ENCODE measurements at regions not wholly inside any gene's neighbourhood (a gene's known extent, or its start where the extent isn't known, plus 50 kb on each side); places are given as distances from the start of the nearest gene placed in this dataset.
"Not testable (repeated sequence)": the region's sequence is repeated elsewhere in the genome, so short reads cannot be mapped to it uniquely, and the experiment has no call there.

DNA sequence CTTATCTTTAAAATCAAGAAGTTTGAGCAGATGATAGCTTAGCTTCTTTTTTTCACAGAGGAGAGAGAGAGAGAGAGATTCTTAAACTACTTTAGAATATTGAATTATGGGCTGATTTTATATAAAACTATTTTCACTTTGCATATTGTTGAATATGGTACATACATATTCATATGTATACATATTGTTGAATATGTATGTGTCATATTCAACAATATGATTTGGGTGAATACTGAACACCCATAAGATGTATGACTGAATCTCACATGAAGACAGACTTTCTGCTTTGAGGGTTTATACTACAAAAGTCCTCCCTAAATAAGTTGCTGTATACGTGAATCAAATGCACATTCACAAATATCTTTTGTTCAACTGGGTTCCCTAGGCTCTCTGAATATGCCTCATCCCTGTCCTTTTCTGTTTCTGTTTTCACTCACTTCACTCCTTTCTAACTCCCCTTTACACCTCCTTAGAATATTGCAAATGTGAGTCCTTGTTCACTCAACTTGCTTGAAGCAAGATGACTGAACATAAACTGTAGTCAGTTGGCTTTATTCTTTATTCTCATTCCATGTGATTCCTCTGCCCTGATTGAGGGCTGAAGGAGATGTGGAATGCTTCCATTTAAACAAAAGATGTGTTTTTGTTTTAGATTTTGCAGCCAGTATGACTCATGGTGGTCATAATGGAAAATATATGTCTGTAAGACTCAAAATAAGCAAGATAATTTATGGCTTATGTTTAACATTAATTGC lies 225.4 kb upstream of the DAB2 start:
- no peak for DNase-seq (ENCODE audit: low read depth)

DNA sequence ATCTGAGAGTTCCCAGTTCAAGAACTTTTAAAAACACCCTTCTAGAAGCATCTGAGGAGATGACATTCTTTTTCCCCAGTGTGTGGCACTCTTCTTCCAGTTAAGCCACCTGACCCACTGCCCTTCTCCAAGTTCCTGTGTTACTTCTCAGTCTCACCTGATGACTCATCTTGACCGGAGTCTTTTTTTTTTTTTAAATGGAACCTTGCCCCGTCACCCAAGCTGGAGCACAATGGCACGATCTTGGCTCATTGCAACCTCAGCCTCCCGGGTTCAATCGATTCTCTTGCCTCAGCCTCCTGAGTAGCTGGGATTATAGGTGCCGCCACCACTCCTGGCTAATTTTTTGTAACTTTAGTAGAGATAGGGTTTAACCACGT lies 224.1 kb upstream of the DAB2 start:
- DNase-seq (ENCODE audit: low read depth) = no peak

DNA sequence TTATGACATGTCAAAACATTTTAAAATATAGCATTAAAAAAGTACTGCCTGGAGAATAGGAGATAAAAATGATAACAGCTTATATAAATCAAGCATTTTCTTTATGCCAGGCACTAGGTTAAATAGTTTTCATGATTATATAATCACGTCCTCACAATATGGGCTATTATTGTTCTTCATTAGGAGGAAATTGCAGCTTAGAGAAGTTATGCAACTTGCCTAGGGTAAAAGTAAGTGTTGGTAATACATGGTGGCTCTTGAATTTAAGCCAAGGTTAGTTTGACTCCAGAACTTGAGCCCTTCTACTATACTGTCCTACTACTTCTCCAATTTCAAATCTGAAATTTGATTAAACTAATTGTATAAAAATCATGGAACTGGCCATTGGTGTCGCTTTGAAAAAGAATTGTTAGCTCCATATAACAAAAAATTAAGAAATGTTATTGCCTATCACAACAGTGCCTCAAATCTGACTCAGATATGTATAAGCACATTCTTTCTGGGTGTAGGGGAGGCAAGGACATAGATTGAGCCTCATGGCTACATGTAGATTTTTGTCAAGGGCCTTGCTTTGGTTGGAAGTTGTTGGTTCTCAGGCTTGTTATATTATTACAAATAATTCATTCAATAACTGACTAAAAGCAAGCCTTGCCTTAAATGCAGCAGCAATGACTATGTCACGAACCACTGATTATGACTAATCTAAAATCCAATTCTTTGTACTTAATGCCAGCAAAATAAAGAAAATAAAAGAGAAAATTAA lies 223.5 kb upstream of the DAB2 start:
- DNase-seq (ENCODE audit: low read depth) = no peak

DNA sequence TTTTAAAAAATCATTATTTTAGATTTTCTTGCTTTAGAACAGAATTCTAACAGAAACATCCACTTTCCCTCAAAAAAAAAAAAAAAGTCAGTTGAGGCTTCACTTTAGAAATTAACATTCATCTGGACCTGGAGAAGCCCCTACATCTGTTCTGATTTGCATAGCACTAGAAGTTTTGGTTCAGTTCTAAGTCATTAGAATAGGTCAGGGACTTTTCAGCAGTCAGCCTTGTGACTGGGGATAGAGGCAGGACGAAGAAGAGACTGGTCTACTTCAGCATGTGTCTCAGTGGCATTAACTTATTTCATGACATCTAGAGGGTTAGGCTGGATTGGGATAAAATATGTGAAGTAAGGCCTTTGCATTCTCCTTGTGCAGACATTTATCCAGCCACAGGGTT lies 215.8 kb upstream of the DAB2 start:
- DNase-seq (ENCODE audit: low read depth) = no peak

DNA sequence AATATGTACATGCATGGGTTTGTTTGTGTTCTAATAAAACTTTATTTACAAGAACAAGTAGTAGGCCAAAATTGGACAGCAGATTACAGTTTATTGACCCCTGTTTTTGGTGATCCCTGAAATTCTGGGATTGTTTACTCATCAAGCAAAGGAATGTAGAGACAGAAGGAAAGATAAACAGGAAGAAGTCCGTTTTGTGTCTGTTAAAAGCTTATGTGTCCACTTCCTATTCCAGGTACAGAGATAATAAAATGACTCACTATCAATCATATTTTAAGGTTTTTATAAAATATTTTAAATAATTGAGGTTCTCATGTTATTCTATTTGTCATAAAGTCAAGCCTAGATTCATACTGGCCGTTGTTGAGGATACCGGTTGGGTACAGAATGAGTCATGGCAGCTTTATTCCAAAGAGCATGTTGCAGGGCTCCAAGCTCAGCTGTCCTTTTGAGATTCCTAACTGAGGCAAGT lies 214.9 kb upstream of the DAB2 start:
- no peak for DNase-seq (ENCODE audit: low read depth)

DNA sequence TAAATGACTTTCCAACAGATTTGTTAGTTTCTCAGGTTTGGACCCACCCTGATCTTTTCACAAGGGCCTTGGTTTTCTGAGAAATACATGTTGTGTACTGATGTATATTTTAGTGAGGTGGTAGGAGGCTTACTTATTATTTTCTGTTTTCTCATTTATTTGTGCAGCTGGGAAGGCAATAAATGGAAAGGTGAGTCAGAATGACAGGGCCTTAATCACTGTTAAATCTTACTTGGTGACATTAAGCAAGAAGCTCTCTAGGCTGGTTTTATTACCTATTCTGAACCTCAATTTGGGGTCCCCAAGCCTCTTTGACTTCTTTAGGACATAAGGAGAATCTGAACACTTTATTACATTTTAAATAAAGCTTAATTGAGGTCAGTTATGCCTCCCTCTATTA lies 214.0 kb upstream of the DAB2 start:
- no peak for DNase-seq (ENCODE audit: low read depth)

DNA sequence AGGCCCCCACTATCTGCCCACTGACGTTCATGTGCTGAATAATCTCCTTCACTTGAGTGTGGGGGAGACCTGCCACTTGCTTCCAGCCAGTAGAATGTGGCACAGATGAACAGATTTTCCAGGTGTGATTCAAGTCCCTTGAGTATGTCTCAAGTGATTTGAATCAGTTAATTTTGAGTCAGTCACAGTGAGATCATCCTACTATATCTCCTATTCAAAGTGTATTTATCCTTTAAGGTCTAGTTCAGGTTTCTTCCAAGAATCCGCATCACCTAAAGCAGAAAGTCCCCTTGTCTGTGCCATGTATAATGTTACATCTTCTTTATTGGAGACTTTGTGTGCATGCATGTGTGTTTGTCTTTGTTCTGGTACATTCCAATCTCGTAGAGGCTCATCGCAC lies 208.3 kb upstream of the DAB2 start:
- DNase-seq (ENCODE audit: low read depth) = no peak

DNA sequence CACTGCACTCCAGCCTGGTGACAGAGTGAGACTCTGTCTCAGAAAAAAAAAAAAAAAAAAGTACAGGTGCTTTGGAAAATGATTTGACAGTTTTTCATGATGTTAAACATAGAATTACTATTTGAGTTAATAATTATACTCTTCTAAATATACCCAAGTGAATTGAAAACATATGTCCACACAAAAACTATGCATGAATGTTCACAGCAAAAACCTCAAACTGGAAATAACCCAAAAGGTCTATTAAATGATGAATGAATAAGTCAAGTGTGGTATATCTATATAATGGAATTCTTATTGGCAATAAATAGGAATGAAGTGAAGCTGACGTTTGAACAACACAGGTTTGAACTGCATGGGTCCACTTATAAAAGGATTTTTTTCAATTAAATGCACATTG lies 207.2 kb upstream of the DAB2 start:
- no peak for DNase-seq (ENCODE audit: low read depth)

DNA sequence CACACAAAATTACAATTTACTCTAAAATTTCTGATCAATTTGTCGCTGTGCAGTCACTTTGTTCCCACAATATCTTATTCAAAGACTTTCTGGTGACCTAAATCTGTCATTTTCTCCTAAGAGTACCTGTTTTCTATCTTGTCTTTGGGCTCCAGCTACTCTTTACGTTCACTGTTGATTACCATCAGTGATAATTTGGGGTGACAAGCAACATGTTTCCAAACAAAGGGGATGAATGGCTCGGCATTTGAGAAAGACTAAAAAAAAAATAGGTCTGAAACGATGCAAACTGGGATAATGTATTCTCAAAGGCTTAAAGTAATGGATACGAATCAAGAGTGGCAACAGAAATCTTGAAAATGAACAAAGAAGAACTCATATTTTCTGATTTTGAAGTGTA lies 205.2 kb upstream of the DAB2 start:
- no peak for DNase-seq (ENCODE audit: low read depth)

DNA sequence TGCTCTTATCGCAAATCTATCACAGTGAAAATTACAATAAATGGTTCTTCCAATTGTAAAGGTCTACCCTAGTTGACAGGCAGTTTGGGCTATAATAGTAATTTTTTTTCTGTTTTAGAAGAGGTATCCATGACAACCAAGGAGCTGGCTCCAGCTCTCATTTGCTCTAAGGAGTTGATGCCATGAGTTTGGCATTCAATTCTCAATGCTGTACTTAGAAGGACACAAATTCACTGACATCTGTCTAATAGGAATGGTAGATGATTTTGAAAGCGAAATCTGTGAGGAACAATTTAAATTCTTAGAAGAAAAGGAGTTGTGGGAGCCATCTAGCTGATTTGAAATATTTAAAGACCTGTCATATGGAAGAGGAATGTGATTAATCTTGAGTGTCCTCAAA lies 203.6 kb upstream of the DAB2 start:
- no peak for DNase-seq (ENCODE audit: low read depth)

DNA sequence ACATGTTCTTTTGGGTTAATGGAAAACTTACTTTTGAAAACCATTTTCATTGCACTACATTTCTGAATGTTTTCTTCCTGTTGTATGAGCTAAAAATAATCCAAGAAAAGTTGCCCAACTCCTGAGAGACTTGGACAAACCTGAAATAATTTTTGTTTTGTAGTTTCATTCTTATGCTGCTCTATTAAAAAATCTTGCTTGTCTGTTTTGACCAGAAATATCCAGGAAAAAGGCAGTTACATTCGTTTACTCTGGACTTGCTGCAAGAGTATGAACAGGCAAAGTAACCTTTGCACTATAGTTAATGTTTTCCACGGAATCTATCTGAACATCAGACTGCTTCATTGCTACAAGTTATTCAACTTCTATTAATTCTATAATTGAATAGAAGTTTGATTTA lies 200.1 kb upstream of the DAB2 start:
- no peak for DNase-seq (ENCODE audit: low read depth)

DNA sequence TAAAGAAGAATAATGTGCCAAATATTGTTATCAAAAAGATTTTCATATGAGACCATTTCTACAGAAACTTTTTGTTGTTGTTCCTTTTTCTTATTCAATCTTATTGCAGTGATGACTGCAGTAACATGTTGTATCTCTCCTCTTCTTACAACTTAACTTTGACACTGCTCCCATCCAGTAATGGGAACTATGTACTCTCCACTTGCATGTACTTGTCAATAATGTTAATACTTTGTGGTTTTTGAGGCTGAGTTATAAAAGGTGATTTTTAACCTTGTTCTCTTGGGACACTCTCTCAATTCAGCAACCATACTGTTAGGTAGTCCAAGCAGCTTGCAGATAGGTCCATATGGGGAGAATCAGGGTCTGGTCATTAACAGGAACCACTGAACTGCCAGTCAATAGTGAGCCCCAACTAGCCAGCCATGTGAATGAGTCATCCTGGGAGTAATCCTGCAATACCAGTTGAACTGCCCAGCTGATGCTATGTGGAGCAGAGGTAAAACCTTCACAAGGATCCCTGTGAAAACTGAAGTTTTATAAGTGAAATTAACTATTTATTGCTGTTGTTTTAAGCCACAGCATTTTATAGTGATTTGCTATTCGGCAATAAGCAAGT lies 199.6 kb upstream of the DAB2 start:
- DNase-seq (ENCODE audit: low read depth) = no peak

DNA sequence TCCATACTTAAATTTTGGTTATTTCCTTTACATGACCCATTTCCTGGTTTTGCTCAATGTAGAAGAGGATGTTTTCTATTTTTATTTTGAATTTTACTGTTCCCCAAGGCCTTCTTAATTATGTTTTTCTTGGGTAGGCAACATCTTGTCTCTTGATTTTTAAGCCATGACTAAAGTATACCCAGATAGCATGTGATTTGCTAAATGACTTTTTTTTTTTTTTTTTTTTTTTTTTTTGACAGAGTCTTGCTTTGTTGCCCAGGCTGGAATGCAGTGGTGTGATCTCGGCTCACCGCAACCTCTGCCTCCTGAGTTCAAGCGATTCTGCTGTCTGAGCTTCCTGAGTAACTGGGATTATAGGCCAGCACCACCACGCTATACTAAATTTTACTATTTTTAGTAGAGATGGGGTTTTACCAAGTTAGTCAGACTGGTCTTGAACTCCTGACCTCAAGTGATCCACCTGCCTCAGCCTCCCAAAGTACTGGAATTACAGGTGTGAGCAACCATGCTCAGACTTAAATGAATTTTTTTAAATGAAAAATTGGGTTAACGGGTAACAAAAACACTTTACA lies 198.6 kb upstream of the DAB2 start:
- no peak for DNase-seq (ENCODE audit: low read depth)

DNA sequence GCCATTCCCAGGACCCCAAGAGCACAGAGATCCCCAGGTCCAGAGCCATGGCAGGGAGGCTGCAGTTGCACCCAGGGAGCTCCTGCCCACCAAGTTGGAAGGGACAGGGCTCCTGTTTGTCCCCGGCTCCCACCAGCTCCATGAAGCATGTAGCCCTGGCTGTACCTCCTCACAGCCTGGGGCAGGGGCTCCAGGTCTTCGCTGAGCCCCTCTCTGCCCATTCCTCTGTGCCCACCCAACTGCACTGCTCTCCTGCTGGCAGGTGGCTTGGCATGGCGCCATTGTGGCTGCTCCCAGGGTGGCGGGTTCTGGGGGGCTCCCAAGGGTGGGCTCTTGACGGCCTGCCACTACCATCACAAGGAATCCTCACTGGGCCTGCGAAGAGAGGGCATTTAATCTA lies 197.5 kb upstream of the DAB2 start:
- DNase-seq (ENCODE audit: low read depth) = no peak

DNA sequence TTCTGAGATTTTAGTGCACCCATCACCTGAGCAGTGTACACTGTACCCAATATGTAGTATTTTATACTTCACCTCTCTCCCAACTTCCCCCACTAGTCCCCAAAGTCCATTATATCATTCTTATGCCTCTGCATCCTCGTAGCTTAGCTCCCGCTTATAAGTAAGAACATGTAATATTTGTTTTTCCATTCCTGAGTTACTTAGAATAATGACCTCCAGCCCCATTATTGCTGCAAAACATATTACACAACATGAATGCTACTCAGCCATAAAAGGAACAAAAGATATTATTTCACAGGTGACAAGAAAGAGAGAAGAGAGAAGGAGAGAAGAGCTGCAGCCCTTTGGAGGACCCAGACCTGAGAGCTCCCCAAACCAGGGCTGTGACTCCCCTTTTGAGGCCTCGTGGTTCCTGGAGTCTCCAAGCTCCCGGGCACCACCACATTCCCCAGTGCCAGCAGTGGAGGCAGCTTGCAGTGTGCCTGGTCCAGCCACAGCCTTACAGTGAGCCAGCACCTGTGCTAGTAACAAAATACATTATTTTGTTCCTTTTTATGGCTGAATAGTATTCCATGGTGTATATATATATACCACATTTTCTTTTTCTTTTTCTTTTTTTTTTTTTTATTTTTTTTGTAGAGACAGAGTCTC lies 194.5 kb upstream of the DAB2 start:
- DNase-seq (ENCODE audit: low read depth) = no peak

DNA sequence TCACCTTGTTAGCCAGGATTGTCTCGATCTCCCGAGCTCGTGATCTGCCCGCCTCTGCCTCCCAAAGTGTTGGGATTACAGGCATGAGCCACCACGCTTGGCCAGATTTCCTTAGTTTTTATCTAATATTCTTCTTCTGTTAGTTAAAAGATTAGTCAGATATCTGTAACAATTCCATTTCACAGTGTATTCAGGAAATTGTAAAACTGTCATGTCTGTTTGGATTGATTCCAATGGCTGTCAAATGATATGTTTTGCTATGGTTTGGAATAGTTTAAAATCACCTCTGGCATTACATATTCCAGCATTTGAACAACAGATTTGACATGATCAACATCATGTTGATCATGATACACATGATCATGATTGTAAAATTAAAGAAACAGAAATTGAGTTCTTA lies 193.6 kb upstream of the DAB2 start:
- DNase-seq (ENCODE audit: low read depth) = no peak

DNA sequence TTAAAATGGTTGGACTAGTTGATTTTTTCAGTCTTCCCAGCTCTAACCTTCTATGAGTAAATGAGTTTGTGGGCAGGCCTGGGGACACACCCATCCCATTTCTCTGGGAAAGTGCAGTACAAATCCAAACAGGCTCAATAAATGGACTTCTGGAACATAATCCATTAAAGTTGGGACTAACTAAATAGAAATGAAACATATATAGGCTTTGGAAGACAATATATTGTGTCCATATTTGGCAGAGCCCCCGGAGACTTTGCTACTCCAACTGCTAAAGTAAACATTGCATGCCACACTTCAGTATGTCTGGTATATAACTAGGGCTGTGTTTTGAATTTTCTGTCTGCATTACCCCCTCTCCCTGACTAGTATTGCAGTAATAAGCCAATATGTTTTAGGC lies 191.4 kb upstream of the DAB2 start:
- DNase-seq (ENCODE audit: low read depth) = no peak

DNA sequence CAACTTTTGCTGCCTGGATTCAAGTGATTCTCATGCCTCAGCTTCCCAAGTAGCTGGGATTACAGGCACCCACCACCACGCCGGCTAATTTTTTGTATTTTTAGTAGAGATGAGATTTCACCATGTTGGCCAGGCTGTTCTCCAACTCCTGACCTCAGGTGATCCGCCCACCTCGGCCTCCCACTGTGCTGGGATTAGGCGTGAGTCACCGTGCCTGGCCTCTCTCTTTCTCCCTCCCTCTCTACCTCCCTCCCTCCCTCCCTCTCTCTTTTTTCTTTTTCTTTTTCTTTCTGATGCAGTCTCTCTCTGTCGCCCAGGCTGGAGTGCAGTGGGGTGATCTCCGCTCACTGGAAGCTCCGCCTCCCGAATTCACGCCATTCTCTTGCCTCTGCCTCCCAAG lies 186.3 kb upstream of the DAB2 start:
- not testable (repeated sequence) for DNase-seq (ENCODE audit: low read depth)

DNA sequence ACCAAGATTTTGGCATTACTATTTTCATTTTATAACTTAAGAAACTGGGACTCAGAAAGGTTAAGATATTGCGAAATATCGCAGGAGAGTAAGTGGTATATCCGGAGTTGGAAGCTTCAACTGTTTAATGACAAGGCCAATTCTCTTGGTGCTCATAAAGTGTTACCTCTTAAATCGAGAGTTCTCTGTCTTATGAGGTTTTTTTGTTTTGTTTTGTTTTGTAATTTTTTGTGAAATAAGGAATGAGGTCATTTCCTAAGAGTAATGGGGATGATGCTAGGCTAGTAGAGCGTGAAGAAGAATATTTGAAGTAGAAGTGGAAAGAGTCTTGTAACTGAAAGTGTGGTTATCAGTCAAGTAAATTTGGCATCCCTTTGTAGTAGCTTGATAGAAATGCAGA lies 183.2 kb upstream of the DAB2 start:
- no peak for DNase-seq (ENCODE audit: low read depth)

DNA sequence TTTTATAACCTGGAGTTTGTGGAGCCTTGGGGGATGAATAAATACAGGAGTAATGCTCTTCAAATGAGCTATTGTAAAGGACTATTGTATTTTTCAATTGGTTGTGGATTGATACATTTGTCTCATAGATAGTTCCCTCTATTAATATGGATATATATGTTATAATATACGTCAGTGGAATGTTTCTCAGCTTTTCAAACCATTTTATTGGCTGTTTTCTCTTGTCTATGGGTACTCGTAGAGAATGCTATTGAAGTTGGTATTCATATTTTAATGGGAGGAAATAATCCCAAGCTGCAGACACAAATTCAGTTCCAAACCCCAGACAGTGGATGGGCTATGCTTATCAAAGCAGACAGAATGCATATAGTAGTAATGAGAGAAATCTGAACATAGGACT lies 181.8 kb upstream of the DAB2 start:
- DNase-seq (ENCODE audit: low read depth) = no peak

DNA sequence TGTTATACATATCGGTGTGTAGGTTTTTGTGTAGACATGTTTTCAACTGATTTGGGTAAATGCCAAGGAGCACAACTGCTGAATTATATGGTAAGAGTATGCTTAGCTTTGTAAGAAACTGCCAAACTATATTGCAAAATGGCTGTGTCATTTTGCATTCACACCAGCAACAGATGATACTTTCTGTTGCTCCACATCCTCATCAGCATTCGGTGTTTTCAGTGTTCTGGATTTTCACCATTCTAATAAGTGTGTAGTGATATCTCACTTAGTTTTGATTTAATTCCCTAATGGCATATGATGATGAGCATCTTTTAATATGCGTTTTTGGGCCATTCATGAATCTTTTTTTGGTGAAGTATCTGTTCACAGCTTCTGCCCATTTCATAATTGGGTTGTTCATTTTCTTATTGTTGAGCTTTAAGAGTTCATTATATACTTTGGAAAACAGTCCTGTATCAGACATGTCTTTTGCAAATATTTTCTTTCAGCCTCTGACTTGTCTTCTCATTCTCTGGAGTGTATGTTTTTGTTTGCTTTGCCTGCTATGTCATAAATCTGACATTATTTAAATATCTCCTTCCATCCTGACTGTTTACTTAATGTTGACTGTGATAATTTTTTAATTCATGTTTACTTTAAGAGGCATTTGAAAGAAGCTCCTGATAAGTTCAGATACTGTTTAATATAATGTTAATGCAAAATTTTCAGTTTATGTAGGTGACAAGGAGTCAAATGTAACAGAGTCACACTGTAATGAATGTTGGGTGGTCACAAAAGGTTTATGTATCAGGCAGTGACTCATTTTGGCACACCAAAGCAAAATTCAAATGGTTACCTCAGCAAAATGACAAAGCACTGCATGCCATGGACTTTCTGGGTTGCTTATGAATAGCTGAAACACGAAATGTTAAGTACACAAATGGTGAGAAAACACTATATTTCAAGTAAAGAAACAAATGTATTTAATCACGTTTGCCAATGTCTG lies 181.1 kb upstream of the DAB2 start:
- DNase-seq (ENCODE audit: low read depth) = no peak
